MM.1S (cell line): ENCODE measurements at regions not wholly inside any gene's neighbourhood (a gene's known extent, or its start where the extent isn't known, plus 50 kb on each side); places are given as distances from the start of the nearest gene placed in this dataset.

ENCODE experiments used
- DNase-seq: peaks from one replicate; pipeline ENCODE4 v3.0.0-alpha.2; 2015
- H2AFZ ChIP-seq: fragments of 300-600 bp; sonication (generic); 2 replicates; pipeline ENCODE4 v1.6.0; 2016; ENCODE audit warnings: antibody characterized with exemption, low read length
- H3F3A ChIP-seq: fragments of 300-600 bp; sonication (generic); 2 replicates; pipeline ENCODE4 v1.6.1; 2016; ENCODE audit warnings: mild to moderate bottlenecking, antibody characterized with exemption, low read length, moderate library complexity, mixed read lengths; ENCODE audit not compliant: insufficient read depth
- H3K27ac ChIP-seq: fragments of 300-600 bp; sonication (generic); 2 replicates; pipeline ENCODE4 v1.5.1; 2016; ENCODE audit warnings: mild to moderate bottlenecking, low read length
- H3K27me3 ChIP-seq: fragments of 300-600 bp; sonication (generic); replicated peaks from 2 replicates; pipeline ENCODE4 v1.6.0; 2016; ENCODE audit warnings: low read length; ENCODE audit not compliant: insufficient read depth
- H3K36me3 ChIP-seq: fragments of 300-600 bp; sonication (generic); replicated peaks from 2 replicates; pipeline ENCODE4 v1.6.1; 2016; ENCODE audit warnings: mild to moderate bottlenecking, low read length, mixed read lengths; ENCODE audit not compliant: insufficient read depth
- H3K4me1 ChIP-seq: fragments of 300-600 bp; sonication (generic); 2 replicates; pipeline ENCODE4 v1.6.1; 2016; ENCODE audit warnings: low read length, mixed read lengths
- H3K4me2 ChIP-seq: fragments of 300-600 bp; sonication (generic); 2 replicates; pipeline ENCODE4 v1.6.0; 2016; ENCODE audit warnings: low read depth, low read length
- H3K4me3 ChIP-seq: fragments of 300-600 bp; sonication (generic); 2 replicates; pipeline ENCODE4 v1.5.1; 2016; ENCODE audit warnings: low read length, mixed read lengths
- H3K79me2 ChIP-seq: fragments of 300-600 bp; sonication (generic); 2 replicates; pipeline ENCODE4 v1.6.1; 2016; ENCODE audit warnings: mixed run types, low read length, mixed read lengths
- H3K9ac ChIP-seq: fragments of 300-600 bp; sonication (generic); 2 replicates; pipeline ENCODE4 v1.6.1; 2016; ENCODE audit warnings: low read length, mixed read lengths
- H3K9me2 ChIP-seq: fragments of 300-600 bp; sonication (generic); replicated peaks from 2 replicates; pipeline ENCODE4 v1.6.1; 2016; ENCODE audit warnings: mild to moderate bottlenecking, low read length, mixed read lengths; ENCODE audit not compliant: insufficient read depth
- H3K9me3 ChIP-seq: fragments of 300-600 bp; sonication (generic); replicated peaks from 2 replicates; pipeline ENCODE4 v1.6.1; 2016; ENCODE audit warnings: mild to moderate bottlenecking, low read length, mixed read lengths; ENCODE audit not compliant: insufficient read depth
- H4K20me1 ChIP-seq: fragments of 300-600 bp; sonication (generic); 2 replicates; pipeline ENCODE4 v1.6.1; 2016; ENCODE audit warnings: mild to moderate bottlenecking, low read length, moderate library complexity, mixed read lengths; ENCODE audit not compliant: insufficient read depth
- EZH2 ChIP-seq: fragments of 300-600 bp; sonication (generic); optimal IDR thresholded peaks from 2 replicates; pipeline ENCODE3; 2017; ENCODE audit warnings: low read depth, mild to moderate bottlenecking, antibody characterized with exemption, low read length, mixed read lengths
- EZH2phosphoT487 ChIP-seq: fragments of 300-600 bp; sonication (generic); IDR thresholded peaks from 2 replicates; pipeline ENCODE4 v1.6.1; 2018; ENCODE audit warnings: antibody characterized with exemption, low read length
- TF ChIP-seq, protein P1 (sequence below): fragments of 300-600 bp; sonication (generic); IDR thresholded peaks from 2 replicates; pipeline ENCODE4 v1.5.1; 2016; ENCODE audit warnings: antibody characterized with exemption, low read length, mixed read lengths

DNA sequence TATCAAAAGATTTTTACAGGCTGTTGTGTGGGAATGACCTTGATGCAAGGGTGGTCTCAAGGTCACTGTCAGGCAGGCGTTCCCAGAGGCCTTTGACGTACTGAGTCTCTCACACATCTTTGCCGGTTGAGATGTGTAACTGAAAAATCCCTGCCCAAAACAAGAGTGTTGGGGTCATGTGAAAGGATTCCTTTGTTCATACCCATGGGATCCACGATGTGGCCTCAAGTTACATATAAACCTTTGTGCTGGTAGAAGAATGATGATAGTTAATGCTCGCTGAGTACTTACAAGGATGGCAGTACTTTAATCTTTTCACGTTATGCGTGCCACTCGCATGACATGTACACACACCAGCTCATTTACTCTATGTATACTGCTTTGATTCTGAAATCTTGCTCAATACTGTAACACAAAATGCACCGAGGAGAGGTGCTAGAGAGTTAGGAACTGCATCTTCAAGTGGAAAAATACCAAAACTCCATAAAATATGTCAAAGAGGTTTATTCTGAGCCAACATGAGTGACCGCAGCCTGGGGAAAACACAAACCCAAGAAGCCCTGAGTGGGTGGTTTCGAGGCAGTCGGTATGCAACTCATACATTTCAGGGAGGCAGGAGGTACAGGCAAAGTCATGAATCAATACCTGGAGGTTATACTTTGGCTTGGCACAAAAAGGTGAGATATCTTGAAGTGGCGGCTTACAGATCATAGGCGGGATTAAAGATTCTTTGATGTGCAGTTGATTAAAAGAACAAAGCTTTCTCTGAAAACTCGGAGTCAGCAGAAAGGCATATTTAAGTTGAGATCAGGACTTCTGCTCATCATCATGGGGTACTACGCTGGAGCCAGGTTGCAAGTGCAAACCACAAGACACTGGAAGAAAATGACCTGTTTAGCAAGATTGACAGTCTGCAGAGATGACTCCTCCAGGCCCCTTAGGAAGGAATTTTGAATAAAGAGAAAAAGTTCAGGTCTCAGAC lies 87.4 kb upstream of the ARHGEF7 start:
- H3K4me2 ChIP-seq: no peak overlapping the region
- H2AFZ ChIP-seq: no peak overlapping the region
- no peaks in the 10 kb centered on the region for H3K36me3 ChIP-seq
- H3K9me2 ChIP-seq: no peaks in the 10 kb centered on the region
- TF ChIP-seq, protein P1, sequence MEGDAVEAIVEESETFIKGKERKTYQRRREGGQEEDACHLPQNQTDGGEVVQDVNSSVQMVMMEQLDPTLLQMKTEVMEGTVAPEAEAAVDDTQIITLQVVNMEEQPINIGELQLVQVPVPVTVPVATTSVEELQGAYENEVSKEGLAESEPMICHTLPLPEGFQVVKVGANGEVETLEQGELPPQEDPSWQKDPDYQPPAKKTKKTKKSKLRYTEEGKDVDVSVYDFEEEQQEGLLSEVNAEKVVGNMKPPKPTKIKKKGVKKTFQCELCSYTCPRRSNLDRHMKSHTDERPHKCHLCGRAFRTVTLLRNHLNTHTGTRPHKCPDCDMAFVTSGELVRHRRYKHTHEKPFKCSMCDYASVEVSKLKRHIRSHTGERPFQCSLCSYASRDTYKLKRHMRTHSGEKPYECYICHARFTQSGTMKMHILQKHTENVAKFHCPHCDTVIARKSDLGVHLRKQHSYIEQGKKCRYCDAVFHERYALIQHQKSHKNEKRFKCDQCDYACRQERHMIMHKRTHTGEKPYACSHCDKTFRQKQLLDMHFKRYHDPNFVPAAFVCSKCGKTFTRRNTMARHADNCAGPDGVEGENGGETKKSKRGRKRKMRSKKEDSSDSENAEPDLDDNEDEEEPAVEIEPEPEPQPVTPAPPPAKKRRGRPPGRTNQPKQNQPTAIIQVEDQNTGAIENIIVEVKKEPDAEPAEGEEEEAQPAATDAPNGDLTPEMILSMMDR: no peak
- no peak for TF ChIP-seq EZH2
- no peak for TF ChIP-seq EZH2phosphoT487
- no peak for DNase-seq
- H3F3A ChIP-seq: no peaks in the 10 kb centered on the region
- H3K27me3 ChIP-seq: no peaks in the 10 kb centered on the region
- no peak overlapping the region for H3K27ac ChIP-seq
- H3K9ac ChIP-seq: no peak overlapping the region
- no peaks in the 10 kb centered on the region for H4K20me1 ChIP-seq
- no peak overlapping the region for H3K4me3 ChIP-seq
- H3K4me1 ChIP-seq: no peaks in the 10 kb centered on the region
- H3K9me3 ChIP-seq: no peaks in the 10 kb centered on the region
- H3K79me2 ChIP-seq: no peaks in the 10 kb centered on the region

DNA sequence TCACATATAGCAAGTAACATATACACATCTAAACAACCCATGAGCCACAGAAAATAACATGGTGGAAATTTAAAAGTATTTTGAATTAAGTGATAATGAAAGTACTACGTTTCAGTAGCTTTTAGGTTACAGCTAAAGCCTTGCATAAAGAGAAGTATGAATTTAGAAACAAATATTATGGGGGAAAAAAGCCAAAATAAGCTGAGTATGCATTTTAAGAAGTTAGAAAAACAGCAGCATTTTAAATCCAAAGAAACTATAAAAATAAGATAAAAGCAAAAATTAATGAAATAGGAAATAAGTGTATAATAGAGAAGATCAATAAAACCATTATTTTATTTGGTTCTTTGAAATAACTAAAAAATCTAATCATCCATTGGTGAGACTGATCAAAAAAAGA lies 89.8 kb upstream of the ARHGEF7 start:
- Histone ChIP-seq H3F3A (no peaks in the 10 kb centered on the region), H4K20me1 (no peaks in the 10 kb centered on the region), H3K27ac (no peak overlapping the region), H3K9me2 (no peaks in the 10 kb centered on the region), H3K9me3 (no peaks in the 10 kb centered on the region), H3K4me2 (no peak overlapping the region), H3K9ac (no peak overlapping the region), H3K4me3 (no peak overlapping the region), H3K36me3 (no peaks in the 10 kb centered on the region), H3K27me3 (no peaks in the 10 kb centered on the region), H3K4me1 (no peaks in the 10 kb centered on the region), H2AFZ (no peak overlapping the region), H3K79me2 (no peaks in the 10 kb centered on the region)
- TF ChIP-seq EZH2 (no peak), EZH2phosphoT487 (no peak)
- TF ChIP-seq, protein P1: no peak
- no peak for DNase-seq

DNA sequence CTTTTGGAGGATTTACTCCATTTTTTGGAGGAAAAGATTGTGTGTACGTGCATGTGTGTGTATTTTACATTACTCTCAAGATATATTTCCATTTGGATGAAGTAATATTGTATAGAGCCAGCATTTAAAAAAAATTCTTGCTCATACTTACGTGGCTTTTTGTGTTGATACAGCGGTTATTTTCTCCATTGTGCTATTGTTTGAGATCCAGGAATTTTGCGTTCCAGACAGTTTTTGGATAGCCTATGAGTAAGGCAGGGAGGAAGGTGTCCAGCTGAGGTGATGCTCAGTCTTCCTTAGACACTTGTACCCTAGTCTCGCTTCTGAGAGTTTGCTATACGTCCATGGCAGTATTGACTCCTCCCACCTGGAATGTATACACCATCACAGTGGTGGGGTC lies 92.2 kb upstream of the ARHGEF7 start:
- TF ChIP-seq EZH2phosphoT487: no peak
- no peak overlapping the region for H2AFZ ChIP-seq
- no peaks in the 10 kb centered on the region for H3K79me2 ChIP-seq
- no peaks in the 10 kb centered on the region for H3K36me3 ChIP-seq
- H3K9me3 ChIP-seq: no peaks in the 10 kb centered on the region
- no peaks in the 10 kb centered on the region for H3K4me1 ChIP-seq
- H3F3A ChIP-seq: no peaks in the 10 kb centered on the region
- H4K20me1 ChIP-seq: no peaks in the 10 kb centered on the region
- H3K27me3 ChIP-seq: no peaks in the 10 kb centered on the region
- no peaks in the 10 kb centered on the region for H3K9me2 ChIP-seq
- no peak overlapping the region for H3K4me2 ChIP-seq
- no peak for DNase-seq
- H3K27ac ChIP-seq: no peak overlapping the region
- H3K9ac ChIP-seq: no peak overlapping the region
- no peak overlapping the region for H3K4me3 ChIP-seq

DNA sequence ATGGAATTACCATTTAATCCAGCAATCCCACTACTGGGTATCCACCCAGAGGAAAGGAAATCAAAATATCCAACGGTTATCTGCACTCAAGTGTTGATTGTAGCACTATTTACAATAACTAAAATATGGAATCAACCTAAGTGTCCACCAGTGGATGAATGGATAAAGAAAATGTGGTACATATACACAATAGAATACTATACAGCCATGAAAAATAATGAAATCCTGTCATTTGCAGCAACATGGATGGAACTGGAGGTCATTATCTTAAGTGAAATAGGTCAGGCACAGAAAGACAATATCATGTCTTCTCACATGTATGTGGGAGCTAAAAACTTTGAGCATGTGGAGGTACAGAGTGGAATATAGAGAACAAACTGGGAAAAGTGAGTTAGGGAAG lies 92.9 kb upstream of the ARHGEF7 start:
- TF ChIP-seq, protein P1: no peak
- TF ChIP-seq EZH2: no peak
- TF ChIP-seq EZH2phosphoT487: no peak
- DNase-seq: no peak
- no peaks in the 10 kb centered on the region for H3K9me3 ChIP-seq

More for the DNA sequence above, 92.9 kb upstream of the ARHGEF7 start:
- no peak overlapping the region for H3K4me2 ChIP-seq
- H3K36me3 ChIP-seq: no peaks in the 10 kb centered on the region
- H3K27ac ChIP-seq: no peak overlapping the region
- no peak overlapping the region for H3K9ac ChIP-seq
- H2AFZ ChIP-seq: no peak overlapping the region
- H3K4me1 ChIP-seq: no peaks in the 10 kb centered on the region
- no peak overlapping the region for H3K4me3 ChIP-seq
- H3F3A ChIP-seq: no peaks in the 10 kb centered on the region
- H3K9me2 ChIP-seq: no peaks in the 10 kb centered on the region
- H3K79me2 ChIP-seq: no peaks in the 10 kb centered on the region
- H4K20me1 ChIP-seq: no peaks in the 10 kb centered on the region
- H3K27me3 ChIP-seq: no peaks in the 10 kb centered on the region
